HCT116 (cell line): ENCODE measurements at regions not wholly inside any gene's neighbourhood (a gene's known extent, or its start where the extent isn't known, plus 50 kb on each side); places are given as distances from the start of the nearest gene placed in this dataset.

ENCODE experiments used
- ATAC-seq: fragments of 200-7000 bp; cut with Tn5 transposase; 2 replicates; pipeline ENCODE4 v1.9.1; 2020; ENCODE audit warnings: mild to moderate bottlenecking, moderate library complexity
- BruUV-seq: library from RNA; stranded (reverse); fragments of 400-500 nt; replicated peaks from 2 replicates; lab custom pipeline; 2021; lab: Mats Ljungman, UMichigan
- CTCF ChIA-PET: fragments of 300-600 bp; sonication (Branson Sonifier 250); formaldehyde crosslinking; loops from one replicate; lab custom pipeline; 2021; ENCODE audit warnings: antibody characterized with exemption; lab: Charles Lee
- POLR2A ChIA-PET: fragments of 300-600, 350-600 bp; sonication (Branson Sonifier 250); formaldehyde crosslinking; loops from one replicate; lab custom pipeline; 2021; ENCODE audit warnings: antibody characterized with exemption; lab: Charles Lee
- RAD21 ChIA-PET, 2 experiments: fragments of 300-600 bp; sonication (Branson Sonifier 250); formaldehyde crosslinking; loops; one replicate each; lab custom pipeline; 2023; ENCODE audit warnings: low total read pairs in 2 of 2; ENCODE audit not compliant: uncharacterized antibody in 2 of 2, unreplicated experiment in 2 of 2, low non-redundant PET in 1 of 2; lab: Charles Lee
- DNase-seq: peaks from one replicate; pipeline ENCODE4 v3.0.0-alpha.2; 2010; ENCODE audit warnings: low read depth, low spot score
- H2AFZ ChIP-seq: fragments of 200-600 bp; shearing (Covaris generic), sonication (generic); 2 replicates; pipeline ENCODE4 v1.6.1; 2017; ENCODE audit warnings: low read depth, mixed run types, mixed read lengths, antibody characterized with exemption, low read length; ENCODE audit not compliant: poor library complexity, severe bottlenecking
- H3K27ac ChIP-seq: 2 replicates; pipeline ENCODE4 v1.5.1; 2012; ENCODE audit warnings: low read depth, low read length
- H3K27me3 ChIP-seq: fragments of 200-600 bp; sonication (generic); 2 replicates; pipeline ENCODE4 v1.6.1; 2016; ENCODE audit warnings: mixed run types, low read length, mixed read lengths; ENCODE audit not compliant: insufficient read depth
- H3K36me3 ChIP-seq, 2 experiments: fragments of 200-500 bp in 1 of 2; fragments of 200-600 bp in 1 of 2; sonication (Bioruptor generic) in 1 of 2; sonication (generic) in 1 of 2; 2 replicates each; pipeline versions ENCODE4 v1.5.1 to v1.6.1; 2014 to 2016; ENCODE audit warnings: low read length in 2 of 2, inconsistent platforms in 1 of 2, mixed read lengths in 1 of 2, mixed run types in 1 of 2; ENCODE audit not compliant: insufficient read depth in 2 of 2, control insufficient read depth in 1 of 2
- H3K4me1 ChIP-seq, 2 experiments: fragments of 200-600 bp in 1 of 2; sonication (generic) in 1 of 2; 2 replicates each; pipeline versions ENCODE4 v1.5.1 to v1.6.1; 2012 to 2017; ENCODE audit warnings: low read length in 2 of 2, inconsistent platforms in 1 of 2, mild to moderate bottlenecking in 1 of 2, mixed read lengths in 1 of 2, mixed run types in 1 of 2, moderate library complexity in 1 of 2; ENCODE audit not compliant: insufficient read depth in 2 of 2, control insufficient read depth in 1 of 2
- H3K4me2 ChIP-seq: fragments of 200-600 bp; sonication (generic); 2 replicates; pipeline ENCODE4 v1.6.1; 2017; ENCODE audit warnings: mixed run types, low read length, mixed read lengths
- H3K4me3 ChIP-seq, 2 experiments: fragments of 200-600 bp in 1 of 2; sonication (generic) in 1 of 2; replicated peaks in 1 of 2; 2 replicates each; pipeline ENCODE4 v1.5.1; 2011 to 2016; ENCODE audit warnings: low read length in 2 of 2, control low read depth in 1 of 2, low read depth in 1 of 2, mild to moderate bottlenecking in 1 of 2, mixed read lengths in 1 of 2, mixed run types in 1 of 2
- H3K79me2 ChIP-seq: fragments of 200-600 bp; sonication (generic); 2 replicates; pipeline ENCODE4 v1.6.1; 2017; ENCODE audit warnings: mild to moderate bottlenecking, mixed run types, low read length, moderate library complexity, mixed read lengths; ENCODE audit not compliant: insufficient read depth
- H3K9ac ChIP-seq: fragments of 200-600 bp; sonication (generic); 2 replicates; pipeline ENCODE4 v1.6.1; 2016; ENCODE audit warnings: low read length, mixed read lengths
- H3K9me2 ChIP-seq: fragments of 200-600 bp; sonication (generic), shearing (Covaris generic); 2 replicates; pipeline ENCODE4 v1.6.1; 2017; ENCODE audit warnings: mixed run types, mild to moderate bottlenecking, moderate library complexity; ENCODE audit not compliant: insufficient read depth
- H3K9me3 ChIP-seq, 2 experiments: fragments of 200-500 bp in 1 of 2; fragments of 200-600 bp in 1 of 2; sonication (Bioruptor generic) in 1 of 2; sonication (generic) in 1 of 2; 2 replicates each; pipeline ENCODE4 v1.6.1; 2014 to 2017; ENCODE audit warnings: low read length in 2 of 2, mixed read lengths in 2 of 2, inconsistent platforms in 1 of 2, low read depth in 1 of 2, mild to moderate bottlenecking in 1 of 2, mixed run types in 1 of 2, moderate library complexity in 1 of 2; ENCODE audit not compliant: control insufficient read depth in 1 of 2, insufficient read depth in 1 of 2
- H4K20me1 ChIP-seq: fragments of 200-600 bp; sonication (generic), shearing (Covaris generic); 2 replicates; pipeline ENCODE4 v1.6.1; 2017; ENCODE audit warnings: mixed run types, mild to moderate bottlenecking, moderate library complexity; ENCODE audit not compliant: insufficient read depth
- ATF3 ChIP-seq: IDR thresholded peaks from 2 replicates; pipeline ENCODE4 v1.6.1; 2012
- CBX3 ChIP-seq: IDR thresholded peaks from 2 replicates; pipeline ENCODE4 v1.6.1; 2012; ENCODE audit warnings: low read depth
- CEBPB ChIP-seq: IDR thresholded peaks from 2 replicates; pipeline ENCODE4 v1.6.1; 2012; ENCODE audit warnings: low read depth
- EGR1 ChIP-seq: IDR thresholded peaks from 2 replicates; pipeline ENCODE4 v1.6.1; 2012; ENCODE audit warnings: low read depth
- EZH2 ChIP-seq: fragments of 200-600 bp; sonication (generic); IDR thresholded peaks from 2 replicates; pipeline ENCODE4 v1.6.1; 2017; ENCODE audit warnings: antibody characterized with exemption, mixed run types
- EZH2phosphoT487 ChIP-seq: fragments of 200-600 bp; IDR thresholded peaks from 2 replicates; pipeline ENCODE4 v1.6.1; 2018; ENCODE audit warnings: antibody characterized with exemption, borderline replicate concordance
- MAX ChIP-seq: IDR thresholded peaks from 2 replicates; pipeline ENCODE4 v1.6.1; 2012
- POLR2A ChIP-seq: IDR thresholded peaks from 2 replicates; pipeline ENCODE4 v1.7.0; 2011; ENCODE audit warnings: borderline replicate concordance; ENCODE audit not compliant: insufficient read depth, insufficient read length; ENCODE audit errors: extremely low read depth
- POLR2AphosphoS5 ChIP-seq: IDR thresholded peaks from 2 replicates; pipeline ENCODE4 v1.6.1; 2011; ENCODE audit warnings: mild to moderate bottlenecking, low read depth, low read length, moderate library complexity
- RAD21 ChIP-seq: IDR thresholded peaks from 2 replicates; pipeline ENCODE4 v1.6.1; 2012; ENCODE audit warnings: low read depth, mild to moderate bottlenecking
- SIN3A ChIP-seq: IDR thresholded peaks from 2 replicates; pipeline ENCODE4 v1.6.1; 2012; ENCODE audit warnings: low read depth
- SRF ChIP-seq: IDR thresholded peaks from 2 replicates; pipeline ENCODE4 v1.6.1; 2012; ENCODE audit warnings: low read depth
- TCF7L2 ChIP-seq: IDR thresholded peaks from 2 replicates; pipeline ENCODE4 v1.7.0; 2011; ENCODE audit warnings: borderline replicate concordance, inconsistent platforms; ENCODE audit not compliant: insufficient read depth, insufficient read length; ENCODE audit errors: extremely low read depth
- YY1 ChIP-seq: IDR thresholded peaks from 2 replicates; pipeline ENCODE4 v1.6.1; 2011; ENCODE audit warnings: low read length, low read depth, moderate library complexity, mild to moderate bottlenecking; ENCODE audit not compliant: insufficient replicate concordance; ENCODE audit errors: extremely low read depth
- ZBTB33 ChIP-seq: IDR thresholded peaks from 2 replicates; pipeline ENCODE4 v1.6.1; 2011; ENCODE audit warnings: mild to moderate bottlenecking, low read length, moderate library complexity; ENCODE audit not compliant: insufficient replicate concordance; ENCODE audit errors: extremely low read depth
- ZFX ChIP-seq: fragments of 450-650 bp; IDR thresholded peaks from 2 replicates; pipeline ENCODE4 v1.6.1; 2017
- intact Hi-C: fragments of 100-400 bp; cut with micrococcal nuclease; formaldehyde crosslinking; loops from 2 replicates; pipeline ENCODE4 v1.10.0; 2022

- Histone ChIP-seq H3K4me2 (no peak overlapping the region), H3K9me3 (peaks cover 4 to 25% of the 10 kb centered on the region in 2 experiments; a peak in 2 of 4 replicates), H3K36me3 (no peaks in the 10 kb centered on the region), H4K20me1 (no peaks in the 10 kb centered on the region), H3K9me2 (no peaks in the 10 kb centered on the region), H3K4me1 (no peaks in the 10 kb centered on the region), H3K4me3 (no peak overlapping the region), H3K27me3 (no peaks in the 10 kb centered on the region), H3K27ac (no peak overlapping the region), H2AFZ (no peak overlapping the region), H3K79me2 (no peaks in the 10 kb centered on the region), H3K9ac (no peak overlapping the region)
- CTCF ChIA-PET: no interaction called here
- no TSS peak for BruUV-seq
- RAD21 ChIA-PET: no interaction called here
- no peak for TF ChIP-seq RAD21
- TF ChIP-seq ZBTB33: no peak
- no peak for TF ChIP-seq SIN3A
- TF ChIP-seq YY1: no peak
- no peak for TF ChIP-seq POLR2A
- no peak for TF ChIP-seq CEBPB
- no peak for TF ChIP-seq CBX3
- no peak for TF ChIP-seq ATF3
- no peak for TF ChIP-seq EZH2phosphoT487
- TF ChIP-seq EZH2: no peak
- TF ChIP-seq MAX: no peak
- TF ChIP-seq EGR1: no peak
- TF ChIP-seq TCF7L2: no peak
- TF ChIP-seq ZFX: no peak
- no peak for TF ChIP-seq SRF
- TF ChIP-seq POLR2AphosphoS5: no peak
- ATAC-seq: no peak
- intact Hi-C loops: no loop called here
- POLR2A ChIA-PET: no interaction called here
- no peak for DNase-seq
These were observed 368.6 kb downstream of the CDH26 start for GRCh38 chr20:60326821-60327220.
